ENCODE measurements at regions not wholly inside any gene's neighbourhood (a gene's known extent, or its start where the extent isn't known, plus 50 kb on each side); places are given as distances from the start of the nearest gene placed in this dataset.

DNA sequence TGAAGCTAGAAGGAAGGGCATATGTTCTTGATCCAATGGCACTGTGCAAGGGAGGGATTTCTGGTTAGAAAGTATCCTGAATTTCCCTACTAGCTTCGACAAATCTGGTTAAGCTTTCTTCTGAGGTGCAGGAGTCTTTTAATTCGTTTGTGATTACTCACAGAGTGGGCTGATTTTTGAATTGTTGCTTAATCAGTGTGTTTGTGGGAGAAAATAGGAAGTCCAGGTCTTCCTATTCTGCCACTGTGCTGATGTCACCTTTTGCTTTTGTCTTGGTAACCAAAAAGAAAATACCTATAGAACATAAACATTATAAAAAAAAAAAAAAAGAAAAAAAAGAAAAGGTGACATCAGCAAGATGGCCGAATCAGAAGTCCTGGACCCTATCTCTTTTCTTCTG is 1008.6 kb downstream of the TSN start:
- 77 to 80% methylated on average over 3 of the region's 3 CpGs for WGBS, 2 donors (ENCODE audit: low coverage in 1 of 2)
- no peaks in the 10 kb centered on the region for H3K36me3 ChIP-seq
- H3K9me3 ChIP-seq, result peaks cover 0 to 17% (median 0%) of the 10 kb centered on the region in 3 donors
- TF ChIP-seq, protein P1, sequence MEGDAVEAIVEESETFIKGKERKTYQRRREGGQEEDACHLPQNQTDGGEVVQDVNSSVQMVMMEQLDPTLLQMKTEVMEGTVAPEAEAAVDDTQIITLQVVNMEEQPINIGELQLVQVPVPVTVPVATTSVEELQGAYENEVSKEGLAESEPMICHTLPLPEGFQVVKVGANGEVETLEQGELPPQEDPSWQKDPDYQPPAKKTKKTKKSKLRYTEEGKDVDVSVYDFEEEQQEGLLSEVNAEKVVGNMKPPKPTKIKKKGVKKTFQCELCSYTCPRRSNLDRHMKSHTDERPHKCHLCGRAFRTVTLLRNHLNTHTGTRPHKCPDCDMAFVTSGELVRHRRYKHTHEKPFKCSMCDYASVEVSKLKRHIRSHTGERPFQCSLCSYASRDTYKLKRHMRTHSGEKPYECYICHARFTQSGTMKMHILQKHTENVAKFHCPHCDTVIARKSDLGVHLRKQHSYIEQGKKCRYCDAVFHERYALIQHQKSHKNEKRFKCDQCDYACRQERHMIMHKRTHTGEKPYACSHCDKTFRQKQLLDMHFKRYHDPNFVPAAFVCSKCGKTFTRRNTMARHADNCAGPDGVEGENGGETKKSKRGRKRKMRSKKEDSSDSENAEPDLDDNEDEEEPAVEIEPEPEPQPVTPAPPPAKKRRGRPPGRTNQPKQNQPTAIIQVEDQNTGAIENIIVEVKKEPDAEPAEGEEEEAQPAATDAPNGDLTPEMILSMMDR (IDR thresholded peaks at IDR 0.05), result no peak
- TF ChIP-seq POLR2AphosphoS5 (IDR thresholded peaks at IDR 0.05) (no peak), EP300 (IDR thresholded peaks at IDR 0.05) (no peak), POLR2A (IDR thresholded peaks at IDR 0.05) (no peak)
- ATAC-seq, result no peak
- H3K4me3 ChIP-seq, result no peak overlapping the region
- no peak overlapping the region for H3K27ac ChIP-seq
- H3K4me1 ChIP-seq, result no peaks in the 10 kb centered on the region
- H3K27me3 ChIP-seq, result no peaks in the 10 kb centered on the region

DNA sequence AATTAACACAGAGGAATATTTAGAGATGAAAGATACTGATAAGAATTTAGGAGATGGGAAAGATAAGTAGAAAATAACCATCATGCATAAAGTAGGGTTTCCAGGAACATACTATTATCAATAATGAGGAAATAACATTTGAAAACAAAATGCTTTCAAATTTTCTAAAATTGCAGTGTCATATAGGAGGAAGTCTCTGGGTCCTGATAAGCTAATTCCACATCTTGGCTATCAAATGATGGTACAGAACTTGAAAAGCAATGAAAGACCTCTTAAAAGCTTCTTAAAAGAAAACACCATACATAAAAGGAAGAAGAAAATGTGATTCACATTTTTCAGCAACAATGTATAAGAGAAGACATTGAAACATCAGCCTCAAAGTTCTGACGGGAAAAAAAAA is 1024.8 kb downstream of the TSN start:
- no peaks in the 10 kb centered on the region for H3K4me1 ChIP-seq
- WGBS, 2 donors (ENCODE audit: low coverage in 1 of 2), result 88 to 100% methylated on average over 1 of the region's 1 CpG
- no peaks in the 10 kb centered on the region for H3K9me3 ChIP-seq
- H3K27ac ChIP-seq, result no peak overlapping the region
- no peak for ATAC-seq
- H3K27me3 ChIP-seq, result no peaks in the 10 kb centered on the region
- TF ChIP-seq, protein P1 (IDR thresholded peaks at IDR 0.05), result no peak
- no peak for TF ChIP-seq POLR2AphosphoS5 (IDR thresholded peaks at IDR 0.05)
- no peak for TF ChIP-seq POLR2A (IDR thresholded peaks at IDR 0.05)
- TF ChIP-seq EP300 (IDR thresholded peaks at IDR 0.05), result no peak
- no peak overlapping the region for H3K4me3 ChIP-seq
- H3K36me3 ChIP-seq, result no peaks in the 10 kb centered on the region

- no peak overlapping the region for H3K27ac ChIP-seq
- no peaks in the 10 kb centered on the region for H3K9me3 ChIP-seq
- ATAC-seq, result no peak
- no peaks in the 10 kb centered on the region for H3K36me3 ChIP-seq
- 93 to 100% methylated on average over 2 of the region's 2 CpGs for WGBS, 2 donors (ENCODE audit: low coverage in 1 of 2)
- no peaks in the 10 kb centered on the region for H3K27me3 ChIP-seq
- no peak overlapping the region for H3K4me3 ChIP-seq
- TF ChIP-seq, protein P1 (IDR thresholded peaks at IDR 0.05), result no peak
- TF ChIP-seq POLR2A (IDR thresholded peaks at IDR 0.05) (no peak), EP300 (IDR thresholded peaks at IDR 0.05) (no peak), POLR2AphosphoS5 (IDR thresholded peaks at IDR 0.05) (no peak)
- H3K4me1 ChIP-seq, result no peaks in the 10 kb centered on the region
These were observed 1038.6 kb downstream of the TSN start for GRCh38 chr2:122794100-122794499.

- Histone ChIP-seq H3K27ac (no peak overlapping the region), H3K36me3 (no peaks in the 10 kb centered on the region), H3K9me3 (no peaks in the 10 kb centered on the region), H3K4me1 (no peaks in the 10 kb centered on the region), H3K27me3 (no peaks in the 10 kb centered on the region), H3K4me3 (no peak overlapping the region)
- no peak for ATAC-seq
- 80 to 84% methylated on average over 5 of the region's 5 CpGs for WGBS, 2 donors (ENCODE audit: low coverage in 1 of 2)
- TF ChIP-seq EP300 (IDR thresholded peaks at IDR 0.05) (no peak), POLR2AphosphoS5 (IDR thresholded peaks at IDR 0.05) (no peak), POLR2A (IDR thresholded peaks at IDR 0.05) (no peak)
- TF ChIP-seq, protein P1 (IDR thresholded peaks at IDR 0.05), result no peak
These were observed 1040.3 kb downstream of the TSN start for GRCh38 chr2:122795763-122796162.

GRCh38 chr2:122799391-122799790 is 1043.9 kb downstream of the TSN start:
- H3K27ac ChIP-seq, result no peak overlapping the region
- no peaks in the 10 kb centered on the region for H3K9me3 ChIP-seq
- no peaks in the 10 kb centered on the region for H3K27me3 ChIP-seq
- no peaks in the 10 kb centered on the region for H3K36me3 ChIP-seq
- no peak for ATAC-seq
- H3K4me1 ChIP-seq, result no peaks in the 10 kb centered on the region
- no peak overlapping the region for H3K4me3 ChIP-seq
- no peak for TF ChIP-seq POLR2A (IDR thresholded peaks at IDR 0.05)
- TF ChIP-seq POLR2AphosphoS5 (IDR thresholded peaks at IDR 0.05), result no peak
- TF ChIP-seq, protein P1 (IDR thresholded peaks at IDR 0.05), result no peak
- no peak for TF ChIP-seq EP300 (IDR thresholded peaks at IDR 0.05)

Measured in gastroesophageal sphincter (tissue), 4 donors.